Activated T-helper 2 cell treated with anti-CD3 and anti-CD28 coated beads, Interferon-gamma antibody, Interleukin-2, Interleukin-4, amounts not matched to agents 10 μg/mL and 5 μg/mL and 100 μg/mL, durations not matched to agents 14 hours and 24 hours and 36 hours (primary cell): ENCODE measurements at regions not wholly inside any gene's neighbourhood (a gene's known extent, or its start where the extent isn't known, plus 50 kb on each side); places are given as distances from the start of the nearest gene placed in this dataset.
"Not testable (repeated sequence)": the region's sequence is repeated elsewhere in the genome, so short reads cannot be mapped to it uniquely, and the experiment has no call there.

ENCODE experiments used
- DNase-seq: peaks from one replicate; pipeline ENCODE4 v3.0.0; 2021; ENCODE audit warnings: low spot score
- H3K27ac Mint-ChIP-seq: one replicate; pipeline ENCODE4 v1.8.0; 2021; ENCODE audit warnings: mixed read lengths
- H3K27me3 Mint-ChIP-seq: one replicate; pipeline ENCODE4 v1.8.0; 2021; ENCODE audit warnings: low read depth, mixed read lengths
- H3K36me3 Mint-ChIP-seq: one replicate; pipeline ENCODE4 v1.8.0; 2021; ENCODE audit warnings: low read depth, mixed read lengths
- H3K4me1 Mint-ChIP-seq: one replicate; pipeline ENCODE4 v1.8.0; 2021; ENCODE audit warnings: low read depth, mixed read lengths
- H3K4me3 Mint-ChIP-seq: one replicate; pipeline ENCODE4 v1.8.0; 2021; ENCODE audit warnings: low read depth, mild to moderate bottlenecking, moderate library complexity, mixed read lengths
- H3K9me3 Mint-ChIP-seq: one replicate; pipeline ENCODE4 v1.8.0; 2021; ENCODE audit warnings: mixed read lengths
- intact Hi-C: fragments of 100-400 bp; cut with micrococcal nuclease; formaldehyde crosslinking; loops from one replicate; pipeline ENCODE4 v1.15.1; 2023

DNA sequence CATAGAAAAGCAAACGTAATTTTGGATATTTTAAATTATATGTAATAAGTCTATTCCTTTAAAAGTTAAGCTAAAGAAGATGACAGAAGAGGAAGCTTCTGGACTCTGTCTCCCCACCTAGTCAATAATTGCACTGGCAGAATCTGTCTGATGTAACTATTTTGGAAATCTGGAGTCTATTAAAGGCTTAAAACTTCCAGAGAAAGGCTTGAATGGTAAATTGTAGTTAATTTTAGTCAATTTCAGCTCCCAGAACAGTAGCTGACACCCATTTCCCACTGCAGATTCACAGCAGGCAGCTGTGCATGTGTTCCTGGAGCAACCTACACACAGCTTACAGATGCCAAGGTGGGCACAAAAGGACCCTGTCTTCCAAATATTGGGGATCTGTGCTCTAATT lies 304.1 kb downstream of the PCDH20 start:
- DNase-seq = no peak
- H3K4me1 Mint-ChIP-seq = no peaks in the 10 kb centered on the region
- H3K9me3 Mint-ChIP-seq = peaks cover 24% of the 10 kb centered on the region
- no peak overlapping the region for H3K4me3 Mint-ChIP-seq
- no peaks in the 10 kb centered on the region for H3K36me3 Mint-ChIP-seq
- H3K27me3 Mint-ChIP-seq = no peaks in the 10 kb centered on the region
- intact Hi-C loops = no loop called here
- no peak overlapping the region for H3K27ac Mint-ChIP-seq

DNA sequence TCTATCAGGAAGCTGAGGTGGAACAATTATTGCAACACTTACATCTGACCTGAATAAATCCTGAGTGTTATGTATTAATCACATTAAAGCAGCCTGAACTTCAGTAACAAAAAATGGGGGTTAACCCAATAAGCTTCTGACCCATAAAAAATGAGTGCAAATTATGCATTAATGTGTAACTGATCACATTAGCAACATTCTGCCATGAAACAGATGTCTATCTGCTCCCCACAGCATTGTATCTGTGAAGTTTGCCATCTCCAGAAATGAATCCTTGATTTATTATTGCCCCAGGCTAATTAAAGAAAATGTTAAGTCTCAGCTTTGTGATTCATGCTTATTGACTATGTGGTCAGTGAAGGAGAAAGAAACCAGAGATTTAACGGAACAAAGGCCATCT lies 304.9 kb downstream of the PCDH20 start:
- no peak overlapping the region for H3K27ac Mint-ChIP-seq
- no peaks in the 10 kb centered on the region for H3K36me3 Mint-ChIP-seq
- intact Hi-C loops = no loop called here
- no peaks in the 10 kb centered on the region for H3K27me3 Mint-ChIP-seq
- DNase-seq = no peak
- H3K4me3 Mint-ChIP-seq = no peak overlapping the region
- peaks cover 20% of the 10 kb centered on the region for H3K9me3 Mint-ChIP-seq
- no peaks in the 10 kb centered on the region for H3K4me1 Mint-ChIP-seq

DNA sequence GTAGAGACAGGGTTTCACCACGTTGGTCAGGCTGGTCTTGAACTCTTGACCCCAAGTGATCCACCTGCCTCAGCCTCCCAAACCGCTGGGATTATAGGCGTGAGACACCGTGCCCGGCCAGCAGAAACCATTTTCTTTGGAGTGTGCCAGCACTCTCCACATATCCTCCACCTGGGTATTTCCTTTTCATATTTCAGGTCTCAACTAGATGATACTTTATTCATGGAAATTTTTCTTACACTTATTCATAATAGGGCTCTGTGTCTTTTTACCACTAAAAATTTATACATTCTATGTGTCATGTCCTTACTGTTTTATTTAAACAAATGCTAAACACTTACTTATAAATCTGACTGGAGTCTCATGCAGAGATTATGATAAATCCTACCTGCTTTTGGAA lies 305.9 kb downstream of the PCDH20 start:
- H3K4me1 Mint-ChIP-seq = no peaks in the 10 kb centered on the region
- no peaks in the 10 kb centered on the region for H3K27me3 Mint-ChIP-seq
- no peak for DNase-seq
- H3K36me3 Mint-ChIP-seq = no peaks in the 10 kb centered on the region
- peaks cover 15% of the 10 kb centered on the region for H3K9me3 Mint-ChIP-seq
- H3K4me3 Mint-ChIP-seq = no peak overlapping the region
- intact Hi-C loops = no loop called here
- H3K27ac Mint-ChIP-seq = no peak overlapping the region

DNA sequence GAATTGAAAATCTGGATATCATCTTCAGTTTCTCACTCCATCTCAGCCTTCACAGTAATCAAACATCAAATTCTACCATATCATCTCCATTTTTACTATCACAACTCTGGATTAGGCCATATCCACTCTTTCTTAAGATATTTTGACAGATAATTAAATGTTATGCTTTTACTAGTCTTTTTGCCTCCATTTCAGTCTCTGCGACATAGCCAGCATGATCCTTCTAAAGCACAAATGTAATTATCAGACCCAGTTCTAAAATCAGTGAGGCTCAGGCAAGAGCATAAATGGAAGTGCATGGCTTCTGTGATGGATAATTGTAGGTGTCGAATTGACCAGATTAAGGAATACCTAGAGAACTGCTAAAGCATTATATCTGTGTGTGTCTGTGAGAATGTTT lies 307.7 kb downstream of the PCDH20 start:
- intact Hi-C loops = no loop called here
- Mint-ChIP-seq H3K9me3 (peaks cover 10% of the 10 kb centered on the region), H3K36me3 (no peaks in the 10 kb centered on the region), H3K4me3 (no peak overlapping the region), H3K27me3 (no peaks in the 10 kb centered on the region), H3K4me1 (no peaks in the 10 kb centered on the region), H3K27ac (no peak overlapping the region)
- DNase-seq = no peak

DNA sequence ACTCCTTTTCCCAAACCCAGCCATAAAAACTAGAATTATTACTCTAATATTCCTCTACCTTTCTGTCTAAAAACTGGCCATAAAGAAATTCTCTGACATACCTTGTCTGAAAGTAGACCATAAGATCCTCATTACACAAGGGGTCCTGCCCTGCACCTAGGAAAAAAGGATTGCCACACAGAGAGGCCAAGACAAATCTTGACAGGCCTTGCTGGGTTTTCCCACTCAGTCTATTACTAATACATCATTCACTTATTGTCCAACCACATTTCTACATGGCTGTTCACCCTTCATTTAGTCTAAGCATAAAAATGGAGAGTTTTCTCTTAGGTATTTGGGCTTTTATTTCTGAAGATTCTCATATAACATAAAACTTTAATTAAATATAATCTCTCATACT lies 319.8 kb downstream of the PCDH20 start:
- no peak overlapping the region for H3K27ac Mint-ChIP-seq
- H3K4me1 Mint-ChIP-seq = no peaks in the 10 kb centered on the region
- no peaks in the 10 kb centered on the region for H3K36me3 Mint-ChIP-seq
- no peak overlapping the region for H3K4me3 Mint-ChIP-seq
- no peaks in the 10 kb centered on the region for H3K27me3 Mint-ChIP-seq
- intact Hi-C loops = no loop called here
- no peak for DNase-seq
- peaks cover 32% of the 10 kb centered on the region for H3K9me3 Mint-ChIP-seq

DNA sequence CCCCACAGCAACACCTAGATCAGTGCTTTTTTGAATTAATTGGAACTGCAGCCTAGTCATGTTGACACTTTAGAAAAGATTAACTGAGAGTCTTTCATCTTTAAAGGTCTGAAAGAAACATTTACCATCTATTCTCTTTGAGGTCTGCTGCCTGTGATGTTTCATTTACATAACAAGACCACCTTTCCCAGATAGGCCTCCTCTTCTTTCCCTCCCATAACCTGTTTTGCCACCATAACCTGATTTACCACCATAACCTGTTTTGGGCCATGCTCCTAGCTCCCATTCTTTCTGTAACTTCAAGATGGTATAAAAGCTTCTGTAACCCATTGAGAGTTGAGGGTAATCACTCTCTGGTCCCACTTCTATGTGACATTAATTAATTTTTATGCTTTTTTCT lies 320.8 kb downstream of the PCDH20 start:
- Mint-ChIP-seq H3K9me3 (peaks cover 37% of the 10 kb centered on the region), H3K4me1 (no peaks in the 10 kb centered on the region), H3K4me3 (no peak overlapping the region), H3K36me3 (no peaks in the 10 kb centered on the region), H3K27me3 (no peaks in the 10 kb centered on the region), H3K27ac (no peak overlapping the region)
- intact Hi-C loops = no loop called here
- no peak for DNase-seq

DNA sequence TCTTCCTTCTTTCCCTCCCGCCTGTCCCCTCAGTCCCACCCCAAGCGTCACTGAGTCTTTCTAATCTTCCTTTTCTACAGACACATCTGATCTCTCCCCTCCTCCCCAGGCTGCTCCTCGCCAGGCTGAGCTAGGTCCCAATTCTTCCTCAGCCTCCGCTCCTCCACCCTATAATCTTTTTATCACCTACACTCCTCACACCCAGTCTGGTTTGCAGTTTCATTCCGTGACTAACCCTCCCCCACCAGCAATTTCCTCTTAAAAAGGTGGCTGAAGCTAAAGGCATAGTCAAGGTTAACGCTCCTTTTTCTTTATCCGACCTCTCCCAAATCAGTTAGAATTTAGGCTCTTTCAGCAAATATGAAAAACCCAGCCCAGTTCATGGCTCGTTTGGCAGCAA lies 325.8 kb downstream of the PCDH20 start:
- H3K4me3 Mint-ChIP-seq, intact Hi-C loops, H3K27ac Mint-ChIP-seq, DNase-seq, H3K27me3 Mint-ChIP-seq, H3K36me3 Mint-ChIP-seq, H3K4me1 Mint-ChIP-seq: not testable (repeated sequence)
- H3K9me3 Mint-ChIP-seq = peaks cover 48% of the 10 kb centered on the region

DNA sequence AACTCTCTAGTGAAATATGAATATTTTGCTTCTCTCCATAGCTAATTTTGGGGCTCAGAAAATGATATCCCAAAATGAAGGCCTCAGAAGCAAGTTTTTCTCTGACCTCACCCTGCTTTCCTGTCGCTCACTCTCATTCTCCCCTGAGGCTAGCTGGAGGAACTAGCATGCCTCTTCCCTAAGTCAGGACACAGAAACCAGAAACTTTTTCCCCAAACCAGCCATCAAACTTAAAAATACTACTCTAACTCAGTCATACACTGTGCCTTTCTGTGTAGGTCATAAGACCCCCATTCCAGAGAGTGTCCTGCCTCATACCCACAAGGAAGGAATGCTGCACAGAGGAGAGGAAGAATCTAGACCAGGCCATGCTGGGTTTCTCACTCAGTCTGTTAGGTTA lies 329.6 kb downstream of the PCDH20 start:
- H3K4me1 Mint-ChIP-seq = no peaks in the 10 kb centered on the region
- no peak for DNase-seq
- no peaks in the 10 kb centered on the region for H3K27me3 Mint-ChIP-seq
- H3K36me3 Mint-ChIP-seq = no peaks in the 10 kb centered on the region
- no peak overlapping the region for H3K27ac Mint-ChIP-seq
- no peak overlapping the region for H3K4me3 Mint-ChIP-seq
- intact Hi-C loops = no loop called here
- H3K9me3 Mint-ChIP-seq = peaks cover 28% of the 10 kb centered on the region

DNA sequence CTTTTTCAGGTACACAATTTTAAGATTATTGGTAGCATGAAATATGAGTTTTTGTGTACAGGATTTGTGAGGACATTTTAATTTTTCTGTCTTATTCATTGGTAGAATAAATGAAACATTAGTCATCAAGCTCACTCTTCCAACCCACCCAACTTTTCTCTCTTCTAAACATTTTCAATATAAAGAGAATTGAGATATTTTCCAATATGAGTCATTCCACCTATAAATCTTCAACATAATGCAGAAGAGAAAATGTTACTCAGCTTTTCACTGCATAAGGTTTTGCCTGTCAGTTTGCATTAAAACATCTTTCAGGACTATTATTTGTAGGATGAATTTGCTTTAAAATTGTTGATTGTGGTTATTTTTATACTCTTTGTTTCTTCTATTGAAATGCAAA lies 330.7 kb downstream of the PCDH20 start:
- no peak overlapping the region for H3K4me3 Mint-ChIP-seq
- H3K27ac Mint-ChIP-seq = no peak overlapping the region
- H3K4me1 Mint-ChIP-seq = no peaks in the 10 kb centered on the region
- H3K9me3 Mint-ChIP-seq = peaks cover 29% of the 10 kb centered on the region
- DNase-seq = no peak
- no peaks in the 10 kb centered on the region for H3K36me3 Mint-ChIP-seq
- intact Hi-C loops = no loop called here
- no peaks in the 10 kb centered on the region for H3K27me3 Mint-ChIP-seq

DNA sequence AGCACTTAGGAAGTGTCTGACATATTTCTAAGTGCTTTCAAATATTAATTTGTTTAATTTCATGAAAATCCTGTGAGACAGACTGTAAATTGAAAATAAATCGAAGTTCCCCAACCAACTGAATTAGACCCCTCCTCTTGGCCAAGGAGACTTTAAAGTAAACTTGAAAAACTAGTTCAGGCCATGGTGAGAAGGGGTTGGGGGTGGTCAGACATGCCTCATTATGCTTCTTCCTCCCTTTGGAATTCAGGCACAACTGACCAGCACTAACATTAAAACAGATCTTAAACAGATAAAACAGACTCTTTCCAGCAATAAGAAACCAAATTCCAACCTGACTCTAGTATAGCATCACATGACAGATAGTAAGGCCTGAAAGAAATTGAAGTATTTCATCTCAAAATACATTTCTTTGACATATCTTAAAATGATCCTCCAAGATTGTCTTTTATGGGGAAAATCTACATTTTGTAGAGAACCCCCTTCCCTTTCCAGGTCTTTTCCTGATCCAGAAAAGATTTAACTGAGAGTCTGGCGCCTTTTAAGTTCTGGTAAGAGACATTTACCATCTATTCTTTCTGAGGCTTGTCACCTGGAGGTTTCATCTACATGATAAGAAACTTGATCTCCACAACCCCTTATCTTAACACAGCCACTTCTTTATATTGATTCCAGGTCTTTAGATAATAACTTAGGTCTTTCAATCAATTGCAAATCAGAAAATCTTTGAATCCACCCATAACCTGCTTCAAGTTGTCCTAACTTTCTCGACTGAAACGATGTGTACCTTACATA lies 336.5 kb downstream of the PCDH20 start:
- Mint-ChIP-seq H3K36me3 (no peaks in the 10 kb centered on the region), H3K4me1 (no peaks in the 10 kb centered on the region), H3K27me3 (no peaks in the 10 kb centered on the region), H3K4me3 (no peak overlapping the region), H3K27ac (no peak overlapping the region), H3K9me3 (peaks cover 14% of the 10 kb centered on the region)
- intact Hi-C loops = no loop called here
- DNase-seq = no peak

DNA sequence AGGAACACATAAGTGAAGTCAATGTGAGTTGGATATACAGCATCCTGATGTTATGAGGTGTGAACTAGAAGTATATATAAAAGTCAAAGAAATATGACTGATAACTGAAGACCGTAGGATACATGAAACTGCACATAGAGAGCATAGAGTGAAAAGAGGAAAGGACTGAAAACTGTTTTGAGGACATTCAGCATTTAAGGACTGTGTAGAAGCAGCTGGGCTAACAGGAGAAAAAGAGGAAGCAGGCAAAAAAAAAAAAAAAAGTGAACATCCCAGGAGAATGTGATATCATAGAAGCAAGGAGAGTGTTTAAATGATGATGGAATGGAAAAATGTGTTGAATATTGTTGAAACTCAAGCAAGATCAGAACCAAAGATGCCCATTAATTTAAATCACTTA lies 363.5 kb downstream of the PCDH20 start:
- Mint-ChIP-seq H3K9me3 (no peaks in the 10 kb centered on the region), H3K36me3 (no peaks in the 10 kb centered on the region), H3K27ac (no peak overlapping the region), H3K4me1 (no peaks in the 10 kb centered on the region), H3K4me3 (no peak overlapping the region), H3K27me3 (no peaks in the 10 kb centered on the region)
- intact Hi-C loops = no loop called here
- DNase-seq = no peak

DNA sequence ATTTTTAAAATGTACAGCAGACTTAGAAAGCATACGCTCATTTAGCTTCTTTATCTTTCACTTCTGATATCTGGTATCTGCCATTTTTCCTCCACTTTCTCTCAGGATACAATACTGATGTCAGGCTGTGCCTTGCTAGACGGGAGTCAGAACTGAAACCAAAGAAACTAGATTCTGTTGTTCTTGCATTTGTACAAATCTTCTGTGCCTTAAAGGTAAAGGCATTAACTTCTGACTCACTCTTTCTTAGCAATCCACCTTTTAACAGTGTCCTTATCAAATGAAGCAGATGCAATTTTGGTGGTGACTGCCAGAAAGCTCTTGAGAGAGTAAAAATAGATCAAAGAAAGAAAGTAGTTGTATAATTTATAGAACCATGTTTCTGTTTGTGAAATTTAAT lies 370.4 kb downstream of the PCDH20 start:
- Mint-ChIP-seq H3K27me3 (no peaks in the 10 kb centered on the region), H3K27ac (no peak overlapping the region), H3K4me1 (no peaks in the 10 kb centered on the region), H3K36me3 (no peaks in the 10 kb centered on the region), H3K9me3 (no peaks in the 10 kb centered on the region), H3K4me3 (no peak overlapping the region)
- intact Hi-C loops = no loop called here
- DNase-seq = no peak

DNA sequence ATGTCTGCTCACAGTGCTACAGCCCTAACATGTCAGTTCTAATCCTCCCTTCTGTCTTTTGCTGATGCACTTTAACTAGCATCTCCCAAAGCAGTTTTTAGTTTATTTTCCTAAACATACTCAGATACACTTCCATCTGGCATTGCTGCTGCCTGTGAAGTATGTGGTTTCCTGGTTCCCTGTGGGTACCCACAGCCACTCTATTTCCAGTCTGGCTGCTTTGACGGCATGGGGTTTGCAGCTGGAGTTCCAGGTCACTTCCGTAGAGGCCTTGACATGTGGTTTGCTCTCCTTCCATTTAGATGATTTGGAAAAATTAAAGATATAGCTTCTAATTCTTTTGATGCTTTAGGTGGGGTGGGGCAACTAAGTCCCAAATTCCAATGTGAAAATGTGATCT lies 375.5 kb downstream of the PCDH20 start:
- Mint-ChIP-seq H3K4me3 (no peak overlapping the region), H3K27ac (no peak overlapping the region), H3K9me3 (peaks cover 17% of the 10 kb centered on the region), H3K4me1 (no peaks in the 10 kb centered on the region), H3K27me3 (no peaks in the 10 kb centered on the region), H3K36me3 (no peaks in the 10 kb centered on the region)
- DNase-seq = no peak
- intact Hi-C loops = no loop called here

DNA sequence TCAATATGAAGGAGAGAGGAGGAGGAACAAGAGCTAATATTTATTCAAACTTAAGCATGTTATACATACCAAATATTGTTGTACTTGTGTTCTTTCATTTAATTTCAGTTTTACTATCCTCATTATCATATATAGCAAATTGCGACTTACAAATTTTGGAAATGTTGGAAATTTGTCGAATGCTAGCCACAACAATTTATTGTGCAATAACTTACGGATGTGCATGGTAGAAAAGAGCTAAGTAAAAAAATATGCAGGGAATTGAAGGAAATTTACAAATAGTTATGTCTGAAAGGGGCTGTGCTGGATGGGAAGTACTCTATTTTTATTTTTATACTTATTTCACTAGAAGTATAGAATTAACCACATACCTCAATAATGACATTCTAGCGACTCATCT lies 376.3 kb downstream of the PCDH20 start:
- no peaks in the 10 kb centered on the region for H3K36me3 Mint-ChIP-seq
- no peaks in the 10 kb centered on the region for H3K27me3 Mint-ChIP-seq
- no peak overlapping the region for H3K27ac Mint-ChIP-seq
- H3K4me3 Mint-ChIP-seq = no peak overlapping the region
- peaks cover 17% of the 10 kb centered on the region for H3K9me3 Mint-ChIP-seq
- no peaks in the 10 kb centered on the region for H3K4me1 Mint-ChIP-seq
- DNase-seq = no peak
- intact Hi-C loops = no loop called here
